ENCODE measurements at regions not wholly inside any gene's neighbourhood (a gene's known extent, or its start where the extent isn't known, plus 50 kb on each side); places are given as distances from the start of the nearest gene placed in this dataset.

DNA sequence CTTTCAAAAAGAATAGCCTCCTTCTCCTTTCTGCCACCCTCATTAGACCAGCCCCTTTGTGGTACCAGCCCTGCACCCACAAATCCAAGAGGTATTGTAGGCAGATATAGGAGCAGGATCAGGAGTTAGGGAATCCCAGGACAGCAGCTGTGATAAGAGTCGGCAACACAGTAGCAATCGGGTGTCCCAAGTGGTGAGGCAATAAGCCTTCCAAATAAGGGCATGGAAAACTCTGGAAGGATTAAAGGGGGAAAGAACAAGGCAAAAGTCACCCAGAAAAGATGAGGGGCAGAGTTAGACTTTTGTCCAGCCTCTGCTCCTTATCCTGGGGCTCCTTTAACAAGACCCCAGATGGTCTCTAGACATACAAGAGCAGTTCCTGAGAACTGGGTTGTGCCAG, 204.2 kb downstream of the TBX5 start:
- intact Hi-C loops (cut with micrococcal nuclease) (no loop called here), dilution Hi-C loops (cut with MboI; ENCODE audit: extremely low pct_ligation_motif_present, low sequenced_read_pairs) (no loop called here)
- Histone ChIP-seq H3K9me3 (replicated peaks; ENCODE audit: control insufficient read depth, insufficient read depth, low read length) (peaks cover 2% of the 10 kb centered on the region), H3K27ac (ENCODE audit: insufficient read depth, low read depth, low read length) (no peak overlapping the region), H2AFZ (ENCODE audit: low read depth, low read length) (no peak overlapping the region), H3K79me2 (ENCODE audit: control insufficient read depth, insufficient read depth, low read length) (no peaks in the 10 kb centered on the region), H3K9ac (replicated peaks; ENCODE audit: extremely low read depth, insufficient read depth, low read length) (no peak overlapping the region), H3K4me3 (replicated peaks in 1 of 3; ENCODE audit: insufficient read depth in 1 of 3, low read depth in 1 of 3, low read length in 3 of 3) (no peak overlapping the region), H3K27me3 (ENCODE audit: control insufficient read depth in 2 of 2, insufficient read depth in 2 of 2, low read length in 2 of 2) (no peaks in the 10 kb centered on the region), H3K36me3 (ENCODE audit: control insufficient read depth in 2 of 2, extremely low read depth in 1 of 2, insufficient read depth in 2 of 2, low read length in 2 of 2) (no peaks in the 10 kb centered on the region), H3K9me1 (replicated peaks; ENCODE audit: control insufficient read depth, extremely low read depth, insufficient read depth, low read length) (no peaks in the 10 kb centered on the region), H3K4me1 (ENCODE audit: control insufficient read depth, extremely low read depth, insufficient read depth, low read length) (no peaks in the 10 kb centered on the region), H3K4me2 (ENCODE audit: insufficient read depth, low read length) (no peak overlapping the region), H4K20me1 (replicated peaks; ENCODE audit: control insufficient read depth, extremely low read depth, insufficient read depth, low read length) (no peaks in the 10 kb centered on the region)
- TF ChIP-seq MYC (IDR thresholded peaks at IDR 0.05; ENCODE audit: low read depth, low read length) (no peak), EZH2 (IDR thresholded peaks at IDR 0.05; ENCODE audit: borderline replicate concordance, low read depth, low read length, severe bottlenecking) (no peak), FOS (IDR thresholded peaks at IDR 0.05; ENCODE audit: borderline replicate concordance, insufficient read depth, low read length) (no peak), GATA2 (IDR thresholded peaks at IDR 0.05; ENCODE audit: insufficient read depth, insufficient read length, low read depth, low read length) (no peak), POLR2A (IDR thresholded peaks at IDR 0.05; ENCODE audit: low read depth, low read length) (no peak), JUN (IDR thresholded peaks at IDR 0.05; ENCODE audit: borderline replicate concordance, insufficient read depth, insufficient read length, low read depth) (no peak), POLR2AphosphoS5 (IDR thresholded peaks at IDR 0.05; ENCODE audit: insufficient read depth, low read depth, low read length) (no peak)
- TF ChIP-seq, protein P1, sequence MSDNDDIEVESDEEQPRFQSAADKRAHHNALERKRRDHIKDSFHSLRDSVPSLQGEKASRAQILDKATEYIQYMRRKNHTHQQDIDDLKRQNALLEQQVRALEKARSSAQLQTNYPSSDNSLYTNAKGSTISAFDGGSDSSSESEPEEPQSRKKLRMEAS (IDR thresholded peaks at IDR 0.05; ENCODE audit: insufficient read depth, insufficient read length), result no peak
- TF ChIP-seq, protein P2, sequence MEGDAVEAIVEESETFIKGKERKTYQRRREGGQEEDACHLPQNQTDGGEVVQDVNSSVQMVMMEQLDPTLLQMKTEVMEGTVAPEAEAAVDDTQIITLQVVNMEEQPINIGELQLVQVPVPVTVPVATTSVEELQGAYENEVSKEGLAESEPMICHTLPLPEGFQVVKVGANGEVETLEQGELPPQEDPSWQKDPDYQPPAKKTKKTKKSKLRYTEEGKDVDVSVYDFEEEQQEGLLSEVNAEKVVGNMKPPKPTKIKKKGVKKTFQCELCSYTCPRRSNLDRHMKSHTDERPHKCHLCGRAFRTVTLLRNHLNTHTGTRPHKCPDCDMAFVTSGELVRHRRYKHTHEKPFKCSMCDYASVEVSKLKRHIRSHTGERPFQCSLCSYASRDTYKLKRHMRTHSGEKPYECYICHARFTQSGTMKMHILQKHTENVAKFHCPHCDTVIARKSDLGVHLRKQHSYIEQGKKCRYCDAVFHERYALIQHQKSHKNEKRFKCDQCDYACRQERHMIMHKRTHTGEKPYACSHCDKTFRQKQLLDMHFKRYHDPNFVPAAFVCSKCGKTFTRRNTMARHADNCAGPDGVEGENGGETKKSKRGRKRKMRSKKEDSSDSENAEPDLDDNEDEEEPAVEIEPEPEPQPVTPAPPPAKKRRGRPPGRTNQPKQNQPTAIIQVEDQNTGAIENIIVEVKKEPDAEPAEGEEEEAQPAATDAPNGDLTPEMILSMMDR (IDR thresholded peaks at IDR 0.05; ENCODE audit: extremely low read depth in 1 of 2, insufficient read depth in 1 of 2, low read depth in 1 of 2, low read length in 2 of 2), result no peak
- no TSS peak for BruUV-seq (replicated peaks)
- CTCF ChIA-PET, result no interaction called here
- FAIRE-seq, result no peak
- POLR2A ChIA-PET, result no interaction called here
- no peak for DNase-seq (ENCODE audit: low read depth, low spot score)

Data from endothelial cell of umbilical vein (primary cell).